ENCODE measurements at regions not wholly inside any gene's neighbourhood (a gene's known extent, or its start where the extent isn't known, plus 50 kb on each side); places are given as distances from the start of the nearest gene placed in this dataset.
A peak's percentile ranks its signal among the peaks of the same experiment; 100 is the strongest.

- Histone ChIP-seq H3K9ac (no peak overlapping the region), H3K27me3 (no peaks in the 10 kb centered on the region), H3K4me2 (no peak overlapping the region), H4K20me1 (ENCODE audit: low read depth) (no peaks in the 10 kb centered on the region), H3F3A (ENCODE audit: low read depth) (no peaks in the 10 kb centered on the region), H3K4me3 (no peak overlapping the region), H3K27ac (no peak overlapping the region), H3K4me1 (no peaks in the 10 kb centered on the region), H3K36me3 (no peaks in the 10 kb centered on the region), H3K79me2 (ENCODE audit: low read depth) (no peaks in the 10 kb centered on the region), H2AFZ (replicated peaks) (no peak overlapping the region), H3K9me3 (ENCODE audit: low read depth) (no peaks in the 10 kb centered on the region)
- Mint-ChIP-seq H3K4me3 (no peak overlapping the region), H3K9me3 (peaks cover 4% of the 10 kb centered on the region), H3K27ac (no peak overlapping the region), H3K4me1 (no peaks in the 10 kb centered on the region), H3K36me3 (no peaks in the 10 kb centered on the region), H3K27me3 (ENCODE audit: insufficient read depth, low read depth) (no peaks in the 10 kb centered on the region)
- no peak for TF ChIP-seq EZH2 (IDR thresholded peaks at IDR 0.05)
- no peak for TF ChIP-seq EZH2phosphoT487 (IDR thresholded peaks at IDR 0.05)
- no peak for TF ChIP-seq CTCF (IDR thresholded peaks at IDR 0.05)
- peak; percentile 8 for DNase-seq (ENCODE audit: low spot score)
Observed at GRCh38 chr3:130800829-130801228, 54.2 kb upstream of the PIK3R4 start.

- H3K4me1 Mint-ChIP-seq, result no peaks in the 10 kb centered on the region
Observed at GRCh38 chr3:130801473-130801872, 54.8 kb upstream of the PIK3R4 start.

GRCh38 chr3:130811557-130811956 is 64.9 kb upstream of the PIK3R4 start:
- DNase-seq (ENCODE audit: low spot score), result no peak
- H2AFZ ChIP-seq (replicated peaks), result no peak overlapping the region
- H3K36me3 ChIP-seq, result no peaks in the 10 kb centered on the region
- no peak overlapping the region for H3K9ac ChIP-seq
- H3K36me3 Mint-ChIP-seq, result peaks cover 3% of the 10 kb centered on the region
- H4K20me1 ChIP-seq (ENCODE audit: low read depth), result no peaks in the 10 kb centered on the region
- H3K9me3 ChIP-seq (ENCODE audit: low read depth), result no peaks in the 10 kb centered on the region
- no peak overlapping the region for H3K4me3 Mint-ChIP-seq
- no peak overlapping the region for H3K4me2 ChIP-seq
- no peak overlapping the region for H3K27ac ChIP-seq
- no peaks in the 10 kb centered on the region for H3K79me2 ChIP-seq (ENCODE audit: low read depth)
- H3K9me3 Mint-ChIP-seq, result peaks cover 3% of the 10 kb centered on the region
- no peak for TF ChIP-seq EZH2 (IDR thresholded peaks at IDR 0.05)
- no peak for TF ChIP-seq CTCF (IDR thresholded peaks at IDR 0.05)
- H3K4me3 ChIP-seq, result no peak overlapping the region
- H3K27ac Mint-ChIP-seq, result no peak overlapping the region
- H3F3A ChIP-seq (ENCODE audit: low read depth), result no peaks in the 10 kb centered on the region
- no peaks in the 10 kb centered on the region for H3K4me1 ChIP-seq
- no peaks in the 10 kb centered on the region for H3K27me3 Mint-ChIP-seq (ENCODE audit: insufficient read depth, low read depth)
- H3K27me3 ChIP-seq, result no peaks in the 10 kb centered on the region
- no peaks in the 10 kb centered on the region for H3K4me1 Mint-ChIP-seq

More at GRCh38 chr3:130801473-130801872, 54.8 kb upstream of the PIK3R4 start:
- Mint-ChIP-seq H3K36me3 (no peaks in the 10 kb centered on the region), H3K27ac (no peak overlapping the region), H3K4me3 (no peak overlapping the region), H3K9me3 (peaks cover 4% of the 10 kb centered on the region), H3K27me3 (ENCODE audit: insufficient read depth, low read depth) (no peaks in the 10 kb centered on the region)
- Histone ChIP-seq H3K4me3 (no peak overlapping the region), H3K27me3 (no peaks in the 10 kb centered on the region), H3K4me2 (no peak overlapping the region), H3K79me2 (ENCODE audit: low read depth) (no peaks in the 10 kb centered on the region), H3K4me1 (no peaks in the 10 kb centered on the region), H4K20me1 (ENCODE audit: low read depth) (no peaks in the 10 kb centered on the region), H2AFZ (replicated peaks) (no peak overlapping the region), H3K27ac (no peak overlapping the region), H3F3A (ENCODE audit: low read depth) (no peaks in the 10 kb centered on the region), H3K9me3 (ENCODE audit: low read depth) (no peaks in the 10 kb centered on the region), H3K9ac (no peak overlapping the region), H3K36me3 (no peaks in the 10 kb centered on the region)
- DNase-seq (ENCODE audit: low spot score), result no peak
- TF ChIP-seq EZH2phosphoT487 (IDR thresholded peaks at IDR 0.05), result no peak
- no peak for TF ChIP-seq EZH2 (IDR thresholded peaks at IDR 0.05)
- TF ChIP-seq CTCF (IDR thresholded peaks at IDR 0.05), result no peak

All from neural progenitor cell (in vitro differentiated cells).